HG02938 (cell line): ENCODE measurements at regions not wholly inside any gene's neighbourhood (a gene's known extent, or its start where the extent isn't known, plus 50 kb on each side); places are given as distances from the start of the nearest gene placed in this dataset.
A peak's percentile ranks its signal among the peaks of the same experiment; 100 is the strongest.
"Not testable (repeated sequence)": the region's sequence is repeated elsewhere in the genome, so short reads cannot be mapped to it uniquely, and the experiment has no call there.

Experiments
- ATAC-seq: cut with Tn5 transposase; IDR thresholded peaks from one replicate; pipeline ENCODE4 v1.9.1; 2021; ENCODE audit warnings: mild to moderate bottlenecking, moderate library complexity; ENCODE audit not compliant: unreplicated experiment

DNA sequence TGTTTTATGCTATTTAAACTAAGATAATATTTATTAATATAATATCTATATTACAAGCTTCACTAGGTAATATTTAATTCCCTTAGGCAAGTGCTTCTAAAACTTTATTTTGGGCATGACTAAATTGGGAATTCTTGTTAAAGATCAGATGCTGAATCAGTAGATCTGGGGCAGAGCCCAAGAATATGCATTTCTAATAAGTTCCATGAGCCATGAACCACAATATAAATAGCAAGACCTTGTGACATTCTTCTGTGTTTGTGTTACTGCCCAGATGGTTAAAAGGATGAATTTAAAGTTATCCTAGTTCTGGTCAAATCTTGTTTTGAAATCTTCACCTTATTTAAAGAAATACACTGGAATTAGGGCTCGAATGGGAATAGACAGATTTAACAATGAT is 258.4 kb upstream of the CACNA2D1 start:
- ATAC-seq, result no peak

DNA sequence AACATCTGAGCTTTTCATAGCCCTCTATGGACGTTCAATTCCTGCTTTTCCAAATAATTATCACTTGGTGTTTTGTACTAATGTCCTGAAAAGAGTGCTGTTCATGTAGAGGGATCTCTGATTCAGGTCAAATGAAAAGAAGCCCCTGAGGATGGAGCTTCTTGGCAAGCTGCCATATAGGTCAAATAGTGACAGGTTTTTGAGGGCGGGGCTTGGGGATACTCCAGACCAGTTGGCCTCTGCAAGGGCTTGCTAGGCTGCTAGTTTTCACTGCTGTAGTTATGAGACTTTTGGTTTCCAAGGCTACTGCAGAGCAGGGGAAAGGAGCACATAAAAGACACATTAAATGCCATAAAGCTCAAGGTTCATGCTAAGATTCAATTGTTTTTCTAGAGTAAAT is 257.2 kb upstream of the CACNA2D1 start:
- no peak for ATAC-seq

DNA sequence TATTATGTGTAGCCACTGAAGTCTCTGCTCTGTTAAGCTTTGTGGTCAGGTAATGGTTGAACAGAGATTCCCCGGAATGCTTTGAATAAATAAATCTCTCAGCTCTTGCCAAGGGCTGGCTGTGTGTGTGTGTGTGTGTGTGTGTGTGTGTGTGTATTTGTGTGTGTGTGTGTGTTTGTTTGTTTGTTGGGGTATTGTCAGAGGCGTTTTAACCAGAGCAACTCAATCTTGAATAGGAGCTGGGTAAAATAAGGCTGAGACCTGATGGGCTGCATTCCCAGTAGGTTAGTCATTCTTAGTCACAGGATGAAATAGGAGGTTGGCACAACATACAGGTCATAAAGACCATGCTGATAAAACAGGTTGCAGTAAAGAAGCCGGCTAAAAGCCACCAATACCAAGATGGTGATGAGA is 256.2 kb upstream of the CACNA2D1 start:
- ATAC-seq, result no peak

DNA sequence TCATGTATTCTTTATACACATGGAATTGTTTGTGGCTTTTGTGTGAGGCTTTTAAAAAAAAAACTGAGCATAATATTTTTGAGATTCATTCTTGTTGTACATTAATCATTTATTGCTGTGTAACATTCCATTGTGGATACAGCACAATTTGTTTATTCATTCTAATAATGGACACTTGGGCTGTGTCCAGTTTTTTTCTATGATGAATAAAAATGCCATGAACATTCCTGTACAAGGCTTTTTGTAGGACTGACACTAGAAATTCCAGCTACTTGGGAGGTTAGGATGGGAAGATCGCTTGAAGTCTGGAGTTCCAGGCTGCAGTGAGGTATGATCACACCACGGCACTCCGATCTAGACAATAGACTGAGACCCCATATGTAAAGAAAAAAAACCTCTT is 254.3 kb upstream of the CACNA2D1 start:
- no peak for ATAC-seq

DNA sequence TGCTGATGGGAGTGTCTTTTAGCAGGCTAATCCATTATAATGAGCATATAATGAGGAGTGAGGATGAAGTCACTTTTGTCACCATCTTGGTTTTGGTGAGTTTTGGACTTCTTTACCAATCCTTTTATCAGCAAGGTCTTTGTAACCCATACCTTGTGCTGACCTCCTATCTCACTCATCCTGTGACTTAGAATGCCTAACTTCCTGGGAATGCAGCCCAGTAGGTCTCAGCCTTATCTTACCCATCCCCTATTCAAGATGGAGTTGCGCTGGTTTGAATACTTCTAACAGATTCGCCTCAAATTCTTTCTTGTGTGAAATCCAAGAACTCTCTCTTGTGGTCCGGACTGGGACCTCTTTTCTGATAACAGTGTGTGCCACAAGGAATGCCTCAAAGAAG is 253.1 kb upstream of the CACNA2D1 start:
- ATAC-seq, result no peak

DNA sequence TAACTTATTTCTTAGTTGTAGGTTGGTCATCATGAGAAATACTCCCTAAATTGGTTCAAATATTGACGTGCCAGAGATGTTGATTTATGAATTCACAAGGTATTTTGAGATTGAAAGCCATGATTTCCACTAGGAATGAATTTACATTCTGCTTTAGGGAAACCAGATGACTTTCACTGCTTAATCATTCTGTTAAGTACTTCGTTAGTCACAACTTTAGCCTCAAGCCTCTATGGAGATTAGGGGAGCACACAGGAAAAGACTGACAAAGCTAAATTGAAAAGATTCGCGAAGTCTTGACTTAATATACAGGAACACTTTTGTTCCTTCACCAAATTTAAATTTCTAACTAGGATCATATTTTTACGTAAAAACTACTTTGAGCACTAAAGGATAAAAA is 250.4 kb upstream of the CACNA2D1 start:
- ATAC-seq, result no peak

DNA sequence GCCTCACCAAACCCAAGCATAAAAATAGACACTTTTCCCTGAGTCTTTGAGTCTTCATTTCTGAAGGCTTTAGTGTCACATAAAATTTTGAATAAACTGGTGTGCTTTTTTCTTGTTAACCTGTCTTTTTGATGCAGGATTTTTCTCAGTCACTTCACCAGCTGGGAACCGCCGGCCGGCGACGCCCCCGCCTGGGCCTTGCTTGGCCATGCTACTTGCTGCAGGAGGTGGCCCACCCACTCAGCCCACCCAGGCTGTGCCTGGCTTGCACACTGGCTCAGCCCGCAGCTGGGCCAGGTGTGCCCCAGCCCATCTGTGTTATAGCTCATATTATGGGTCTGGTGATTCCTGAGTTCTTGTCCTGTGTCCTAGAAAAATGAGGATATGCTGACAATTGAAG is 247.4 kb upstream of the CACNA2D1 start:
- ATAC-seq, result no peak

DNA sequence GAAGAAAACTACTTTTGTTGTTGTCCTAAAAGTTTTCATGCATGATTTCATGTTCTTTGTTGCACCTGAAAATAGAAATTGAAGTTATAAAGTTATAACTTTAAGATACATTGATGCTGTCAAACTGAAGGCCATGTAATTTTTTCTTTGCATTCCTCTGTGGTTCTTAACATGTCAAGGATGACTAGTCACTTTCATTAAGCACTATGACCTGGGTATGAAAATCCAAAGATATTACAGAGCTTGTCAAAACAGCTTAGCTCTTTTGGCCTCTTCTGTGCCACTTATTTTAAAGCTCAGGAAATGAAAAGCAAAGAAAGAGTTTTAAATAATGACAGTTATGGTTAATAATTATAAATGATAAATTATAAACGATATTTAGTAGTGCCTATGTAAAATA is 241.6 kb upstream of the CACNA2D1 start:
- no peak for ATAC-seq

DNA sequence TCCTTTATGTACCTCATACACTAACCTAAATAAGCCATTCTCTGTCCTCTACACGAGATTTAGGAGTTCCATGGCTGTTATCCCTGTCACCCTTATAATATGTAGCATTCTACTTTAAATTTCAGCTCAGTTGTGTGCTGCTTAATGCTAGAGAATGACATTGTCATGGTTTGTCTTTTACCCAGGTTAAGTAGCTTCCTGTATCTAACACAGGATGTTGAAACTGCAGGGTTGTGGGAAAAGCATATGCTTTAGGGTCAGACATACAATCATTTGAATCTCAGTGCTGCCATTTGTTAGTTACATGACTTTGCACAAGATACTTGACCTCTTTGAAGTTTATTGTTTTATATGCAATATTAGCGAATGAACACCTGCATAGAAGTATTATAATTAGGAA is 235.1 kb upstream of the CACNA2D1 start:
- ATAC-seq, result no peak

DNA sequence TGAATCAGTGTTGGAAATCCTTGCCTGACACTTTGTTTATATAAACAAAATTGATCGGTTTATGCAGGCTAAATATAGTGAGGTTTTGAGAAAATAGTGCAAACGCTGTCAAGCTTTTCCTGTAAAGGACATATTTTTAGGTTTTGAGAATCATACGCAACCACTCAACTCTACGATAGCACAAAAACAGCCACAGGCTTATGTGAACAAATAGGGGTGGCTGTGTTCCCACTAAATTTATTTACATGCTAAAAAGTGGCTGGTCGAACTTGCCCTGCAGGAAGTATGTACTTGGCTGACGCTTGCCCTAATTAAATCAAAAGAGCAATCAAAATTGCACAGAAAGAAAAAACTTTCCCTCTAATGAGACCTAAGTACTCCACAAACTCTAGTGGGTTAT is 234.7 kb upstream of the CACNA2D1 start:
- no peak for ATAC-seq

DNA sequence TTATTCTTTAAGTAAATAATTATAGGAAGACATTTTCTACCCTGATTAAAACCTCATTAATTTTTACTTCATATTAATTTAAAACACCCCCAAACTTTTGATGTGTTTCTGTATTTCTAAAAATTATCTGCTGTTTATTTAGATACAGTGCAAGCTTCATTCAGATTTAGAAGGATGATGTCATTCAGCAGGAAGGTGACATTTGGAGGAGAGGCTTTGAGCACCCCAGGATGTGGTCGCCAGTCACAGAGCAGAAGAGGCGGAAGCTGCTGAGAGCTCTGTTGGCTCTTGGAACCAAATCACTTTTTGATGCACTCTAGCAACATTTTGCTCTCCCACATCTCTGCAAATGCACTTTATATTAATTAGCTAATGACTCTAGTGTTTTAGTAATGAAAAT is 233.9 kb upstream of the CACNA2D1 start:
- ATAC-seq, result peak; percentile 97

DNA sequence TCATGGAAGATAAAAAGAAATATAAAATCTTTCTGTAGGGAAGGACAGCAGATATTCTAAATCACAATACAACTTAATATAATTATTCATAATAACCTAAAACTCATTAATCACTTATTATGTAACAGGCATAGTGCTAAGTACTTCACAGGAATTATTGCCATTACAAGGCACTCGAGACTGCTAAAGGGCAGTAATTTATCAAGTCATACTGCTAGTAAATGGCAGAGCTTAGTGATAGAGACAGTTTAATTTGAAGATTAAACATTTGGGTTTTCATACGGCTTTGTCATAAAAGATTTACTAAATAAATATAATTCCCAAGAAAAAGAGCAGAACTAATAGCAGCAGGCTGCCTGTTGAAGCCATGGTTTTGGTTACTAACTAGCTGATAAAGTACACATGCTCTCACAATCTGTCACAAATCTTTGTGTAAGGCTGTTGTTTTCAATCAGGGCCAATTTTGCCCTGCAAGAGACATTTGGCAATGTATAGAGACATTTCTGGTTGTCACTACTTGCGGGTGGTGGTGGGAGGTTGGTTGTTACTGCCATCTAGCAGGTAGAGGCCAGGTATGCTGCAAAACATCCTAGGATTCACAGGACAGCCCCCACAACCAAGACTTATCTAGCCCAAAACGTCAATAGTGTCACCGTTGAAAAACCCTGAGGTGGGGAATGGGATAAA is 233.3 kb upstream of the CACNA2D1 start:
- no peak for ATAC-seq

DNA sequence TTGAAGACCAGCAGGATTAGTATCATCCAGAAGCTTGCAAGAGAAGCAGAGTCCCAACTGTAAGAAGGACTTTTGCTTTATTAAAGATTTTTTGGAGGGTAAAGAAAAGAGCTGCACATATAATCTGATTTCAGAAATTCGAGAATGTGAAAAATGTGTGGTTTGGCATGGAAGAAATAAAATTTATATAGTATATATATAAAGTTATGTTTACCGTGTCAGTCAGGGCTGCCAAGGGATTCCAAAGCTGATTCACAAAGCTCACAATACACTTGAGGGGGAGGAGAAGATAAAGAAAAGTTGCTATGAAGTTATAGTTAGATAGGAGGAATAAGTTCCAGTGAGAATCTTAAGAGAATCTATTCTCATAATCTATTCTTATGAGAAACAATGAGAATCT is 231.8 kb upstream of the CACNA2D1 start:
- no peak for ATAC-seq

DNA sequence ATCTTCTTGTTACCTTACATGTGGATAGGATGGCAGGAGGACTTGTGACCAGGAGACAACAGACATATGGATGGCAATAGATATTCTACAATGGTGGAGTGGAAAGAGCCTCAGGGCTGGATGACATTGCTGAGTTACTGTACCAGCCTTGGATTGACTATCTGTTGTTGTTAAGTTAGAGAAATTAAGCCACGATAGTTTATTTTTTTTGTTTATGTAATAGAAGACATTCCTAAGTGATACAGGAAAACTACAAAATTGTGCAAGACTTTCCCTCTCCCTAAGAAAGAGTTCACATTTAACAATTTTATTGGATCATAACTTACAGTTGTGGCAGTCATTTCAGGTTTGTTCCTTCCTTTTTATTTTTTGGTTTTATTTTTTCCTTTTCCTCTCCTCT is 230.7 kb upstream of the CACNA2D1 start:
- ATAC-seq, result no peak

DNA sequence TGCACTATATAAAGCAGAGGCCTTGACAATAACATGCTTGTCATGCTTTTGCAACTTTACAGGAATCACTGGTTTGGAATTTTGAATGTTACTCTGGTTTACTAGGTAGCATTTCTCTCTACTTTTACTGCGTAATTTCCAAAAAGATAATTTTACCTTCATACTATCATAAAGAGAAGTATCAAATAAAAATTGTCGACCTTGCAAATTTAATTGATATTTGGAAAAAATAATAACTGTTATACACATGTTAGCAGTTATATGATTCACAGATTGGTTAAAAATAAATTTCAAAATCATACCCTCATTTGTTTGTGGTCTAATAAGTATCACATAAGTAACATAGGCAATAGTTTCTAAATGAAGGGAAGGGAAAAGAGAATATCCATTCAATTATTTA is 228.5 kb upstream of the CACNA2D1 start:
- no peak for ATAC-seq

DNA sequence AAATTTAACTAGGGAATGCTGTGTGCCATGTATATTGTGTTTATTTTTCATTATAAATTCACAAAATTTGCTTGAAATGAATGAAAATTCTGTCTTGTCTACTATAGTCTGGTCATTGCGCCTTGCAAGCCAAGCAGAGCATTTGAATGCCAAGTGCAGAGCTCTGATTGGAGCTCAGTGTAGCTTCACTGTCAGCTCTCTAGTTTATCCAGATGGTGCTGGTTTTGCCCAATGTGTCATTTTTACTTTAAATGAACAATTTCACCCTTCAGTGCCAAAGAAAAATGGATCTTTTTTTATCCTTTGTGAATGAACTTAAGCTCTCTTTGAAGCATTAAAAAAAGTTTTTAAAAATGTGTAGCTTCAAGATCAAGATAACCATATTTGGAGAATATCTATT is 225.6 kb upstream of the CACNA2D1 start:
- ATAC-seq, result no peak

DNA sequence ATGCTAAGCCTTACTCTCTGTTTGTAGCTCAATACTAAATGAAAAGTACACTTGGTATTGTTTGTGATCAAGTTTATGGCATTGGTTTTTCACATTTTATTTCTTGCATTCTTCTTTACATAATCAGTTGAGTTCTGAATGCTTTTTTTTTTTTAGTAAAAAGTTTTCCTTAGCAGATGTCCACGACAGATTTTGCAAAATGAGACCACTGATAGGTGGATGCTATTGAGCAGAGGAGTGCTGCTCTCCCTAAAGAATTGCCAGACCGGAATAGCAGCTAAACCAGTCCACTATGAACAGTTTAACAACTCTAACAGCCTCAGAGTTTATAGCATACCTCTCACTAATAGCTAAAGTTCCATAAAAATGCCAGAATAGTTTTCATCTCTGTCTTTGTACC is 225.1 kb upstream of the CACNA2D1 start:
- ATAC-seq, result no peak

DNA sequence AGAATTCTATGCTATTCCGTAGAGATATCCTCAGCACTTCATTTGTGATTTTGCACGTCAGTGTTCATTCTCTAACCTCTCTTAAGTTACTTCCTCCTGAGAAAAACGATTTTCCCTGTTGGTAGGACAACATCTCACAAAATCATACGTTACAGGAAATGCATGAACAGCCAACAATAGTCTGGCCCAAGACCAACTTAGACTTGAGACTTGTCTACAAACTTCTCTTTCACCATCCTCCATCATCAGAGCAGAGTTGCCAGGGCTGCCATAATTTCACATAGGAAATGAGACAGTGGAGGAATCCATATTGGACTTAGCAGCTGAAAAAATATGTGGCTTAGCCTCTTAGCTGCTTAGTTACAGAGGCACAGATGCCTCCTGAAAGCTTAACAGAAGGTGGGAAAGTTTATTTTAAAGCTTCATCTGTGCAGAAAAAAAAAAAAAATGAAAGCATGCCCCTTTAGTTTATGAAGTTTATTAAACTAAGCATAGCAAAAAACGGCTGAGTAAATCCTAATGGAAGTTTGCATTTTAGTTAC is 222.5 kb upstream of the CACNA2D1 start:
- ATAC-seq, result no peak

DNA sequence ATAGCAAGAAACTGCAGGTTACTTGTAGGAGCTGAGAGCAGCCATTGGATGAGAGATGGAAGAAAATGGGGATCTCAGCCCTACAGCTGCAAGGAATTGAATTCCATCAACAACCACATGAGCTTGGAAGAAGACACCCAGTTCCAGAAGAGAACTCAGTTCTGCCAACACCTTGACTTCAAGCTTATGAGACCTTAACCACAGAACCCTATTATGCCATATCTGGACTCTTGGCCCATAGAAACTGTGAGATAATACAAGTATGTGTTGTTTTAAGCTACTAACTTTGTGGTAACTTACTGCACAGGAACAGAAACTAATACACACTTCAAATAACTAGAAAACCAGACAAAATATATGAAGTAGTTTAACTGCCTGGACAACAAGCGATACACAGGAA is 212.4 kb upstream of the CACNA2D1 start:
- ATAC-seq, result no peak

DNA sequence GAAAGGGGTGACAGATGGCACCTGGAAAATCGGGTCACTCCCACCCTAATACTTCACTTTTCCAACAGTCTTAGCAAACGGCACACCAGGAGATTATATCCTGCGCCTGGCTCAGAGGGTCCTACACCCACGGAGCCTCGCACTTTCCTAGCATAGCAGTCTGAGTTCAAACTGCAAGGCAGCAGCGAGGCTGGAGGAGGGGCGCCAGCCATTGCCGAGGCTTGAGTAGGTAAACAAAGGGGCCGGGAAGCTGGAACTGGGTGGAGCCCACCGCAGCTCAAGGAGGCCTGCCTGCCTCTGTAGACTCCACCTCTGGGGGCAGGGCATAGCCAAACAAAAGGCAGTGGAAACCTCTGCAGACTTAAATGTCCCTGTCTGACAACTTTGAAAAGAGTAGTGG is 206.5 kb upstream of the CACNA2D1 start:
- not testable (repeated sequence) for ATAC-seq

DNA sequence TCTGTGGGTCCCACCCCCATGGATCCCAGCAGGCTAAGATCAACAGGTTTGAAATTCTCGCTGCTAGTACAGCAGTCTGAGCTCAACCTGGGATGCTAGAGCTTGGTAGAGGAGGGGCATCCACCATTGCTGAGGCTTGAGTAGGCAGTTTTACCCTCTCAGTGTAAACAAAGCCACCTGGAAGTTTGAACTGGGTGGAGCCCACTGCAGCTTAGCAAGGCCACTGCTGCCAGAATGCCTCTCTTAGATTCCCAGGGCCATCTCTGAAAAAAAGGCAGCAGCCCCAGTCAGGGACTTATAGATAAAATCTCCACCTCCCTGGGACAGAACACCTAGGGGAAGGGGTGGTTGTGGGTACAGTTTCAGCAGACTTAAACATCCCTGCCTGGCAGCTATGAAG is 190.0 kb upstream of the CACNA2D1 start:
- ATAC-seq, result no peak

DNA sequence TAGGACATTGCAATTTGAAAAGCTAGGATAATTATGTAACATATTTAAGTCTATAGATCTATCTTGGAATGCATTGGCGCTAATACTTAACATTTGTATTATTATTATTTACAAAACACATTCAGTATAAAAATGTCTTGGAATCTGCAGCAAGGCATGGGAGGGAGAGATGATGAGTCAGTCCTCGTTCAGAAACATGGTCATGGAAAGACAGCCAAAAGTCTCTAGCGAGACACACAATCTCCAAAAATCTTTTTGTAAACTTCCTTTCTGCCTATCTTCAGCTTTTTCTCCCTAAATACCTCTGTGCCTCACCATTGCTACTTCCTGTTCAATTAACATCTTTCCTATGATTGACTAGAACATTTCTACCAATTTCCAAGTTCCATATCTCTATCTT is 188.4 kb upstream of the CACNA2D1 start:
- no peak for ATAC-seq

DNA sequence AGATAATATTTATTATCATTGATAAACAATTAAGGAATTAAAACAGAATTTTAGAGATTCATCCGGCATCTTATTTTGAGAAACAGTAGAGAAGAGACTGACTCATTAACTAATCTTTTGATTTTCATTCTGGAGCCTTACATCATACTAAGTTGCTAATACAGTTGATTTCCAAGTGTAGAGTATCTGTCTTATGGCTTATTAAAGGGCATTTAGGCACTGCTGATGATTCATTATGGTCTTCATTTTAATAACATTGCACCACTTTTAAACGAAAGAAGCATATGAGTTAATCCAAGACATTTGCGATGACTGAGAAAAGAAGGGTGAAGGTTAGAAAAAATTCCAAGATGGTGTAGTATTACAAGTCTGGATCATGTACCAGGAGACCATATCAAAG is 186.0 kb upstream of the CACNA2D1 start:
- ATAC-seq, result no peak
